ENCODE measurements at regions not wholly inside any gene's neighbourhood (a gene's known extent, or its start where the extent isn't known, plus 50 kb on each side); places are given as distances from the start of the nearest gene placed in this dataset.
"Not testable (repeated sequence)": the region's sequence is repeated elsewhere in the genome, so short reads cannot be mapped to it uniquely, and the experiment has no call there.

GRCh38 chr10:22834471-22834870 is 93.4 kb upstream of the ARMC3 start:
- TF ChIP-seq POLR2A (IDR thresholded peaks at IDR 0.05; ENCODE audit: low read depth, low read length) = no peak
- no peak for FAIRE-seq
- DNase-seq (ENCODE audit: insufficient read length, low spot score) = no peak

- FAIRE-seq (no peak), DNase-seq (ENCODE audit: insufficient read length, low spot score) (no peak)
- TF ChIP-seq POLR2A (IDR thresholded peaks at IDR 0.05; ENCODE audit: low read depth, low read length) = no peak
Measured at GRCh38 chr10:22833781-22834180, 94.1 kb upstream of the ARMC3 start.

GRCh38 chr10:22833353-22833752 is 94.5 kb upstream of the ARMC3 start:
- DNase-seq (ENCODE audit: insufficient read length, low spot score) (no peak), FAIRE-seq (no peak)
- no peak for TF ChIP-seq POLR2A (IDR thresholded peaks at IDR 0.05; ENCODE audit: low read depth, low read length)

- no peak for FAIRE-seq
- no peak for TF ChIP-seq POLR2A (IDR thresholded peaks at IDR 0.05; ENCODE audit: low read depth, low read length)
- no peak for DNase-seq (ENCODE audit: insufficient read length, low spot score)
Measured at GRCh38 chr10:22832851-22833250, 95.0 kb upstream of the ARMC3 start.

DNA sequence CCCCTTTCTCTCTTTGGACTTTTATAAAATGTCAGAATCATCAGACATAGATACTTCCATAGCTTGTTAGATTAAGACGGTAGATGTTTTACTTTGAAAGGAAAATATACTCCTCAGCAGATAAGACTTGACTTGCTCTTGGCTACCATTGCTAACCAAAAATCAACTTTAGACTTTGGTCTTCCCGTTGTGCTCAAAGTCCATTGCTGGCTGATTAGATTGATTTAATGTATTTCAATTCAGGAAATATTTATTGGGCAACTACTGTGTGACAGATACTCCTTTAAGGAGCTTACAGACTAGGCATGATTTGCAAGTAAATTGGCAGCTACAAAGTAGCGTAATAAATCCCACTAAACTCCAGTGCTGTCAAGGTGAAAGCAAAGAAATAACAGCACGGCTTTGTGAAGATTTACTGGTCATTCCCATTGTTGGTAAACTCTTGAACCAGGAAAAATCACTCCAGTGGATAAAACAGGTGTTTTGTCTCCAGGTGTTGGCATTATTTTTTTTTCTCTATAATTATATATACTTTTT is 95.7 kb upstream of the ARMC3 start:
- no peak for FAIRE-seq
- no peak for DNase-seq (ENCODE audit: insufficient read length, low spot score)
- no peak for TF ChIP-seq POLR2A (IDR thresholded peaks at IDR 0.05; ENCODE audit: low read depth, low read length)

DNA sequence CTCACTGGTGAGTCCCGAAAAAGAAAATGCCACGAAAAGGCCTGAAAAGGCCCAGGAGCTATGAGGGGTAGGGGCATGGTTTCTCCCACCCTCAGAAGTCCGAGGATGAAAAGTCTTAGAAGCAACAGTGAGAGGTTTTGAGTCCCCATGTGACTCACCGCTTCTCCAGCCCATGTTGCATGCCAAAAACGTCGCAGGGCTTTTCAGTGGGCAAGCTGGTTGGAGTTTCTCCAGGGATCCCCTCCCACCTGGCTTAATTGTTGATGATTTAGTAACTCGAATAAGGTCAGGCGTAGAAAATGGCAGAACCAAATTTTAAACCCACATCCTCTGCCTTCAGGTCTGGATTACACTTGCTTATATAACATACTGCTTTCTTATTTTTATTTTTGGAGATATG is 96.3 kb upstream of the ARMC3 start:
- DNase-seq (ENCODE audit: insufficient read length, low spot score) (no peak), FAIRE-seq (no peak)
- TF ChIP-seq POLR2A (IDR thresholded peaks at IDR 0.05; ENCODE audit: low read depth, low read length) = no peak

DNA sequence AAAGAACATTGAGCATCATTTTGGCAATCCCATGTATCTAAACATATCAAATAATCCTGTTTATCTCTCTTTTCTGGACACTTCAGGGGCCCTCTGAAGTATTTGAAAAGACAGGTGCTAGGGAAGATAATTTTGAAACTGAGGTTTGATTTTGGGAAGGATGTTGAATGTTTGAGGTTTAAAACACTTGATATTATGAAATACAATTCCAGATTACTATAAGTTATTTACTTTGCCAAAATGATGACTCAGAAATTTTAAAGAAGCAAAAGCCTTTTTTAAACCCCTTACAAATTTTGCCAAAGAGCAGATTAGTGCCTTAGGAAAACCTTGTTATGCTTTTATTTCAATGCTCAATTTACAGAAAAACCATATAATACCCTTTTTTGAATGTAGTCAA is 99.1 kb upstream of the ARMC3 start:
- not testable (repeated sequence) for FAIRE-seq; DNase-seq (ENCODE audit: insufficient read length, low spot score)

GRCh38 chr10:22825841-22826240 is 102.0 kb upstream of the ARMC3 start:
- TF ChIP-seq POLR2A (IDR thresholded peaks at IDR 0.05; ENCODE audit: low read depth, low read length) = no peak
- FAIRE-seq = no peak
- DNase-seq (ENCODE audit: insufficient read length, low spot score) = no peak

DNA sequence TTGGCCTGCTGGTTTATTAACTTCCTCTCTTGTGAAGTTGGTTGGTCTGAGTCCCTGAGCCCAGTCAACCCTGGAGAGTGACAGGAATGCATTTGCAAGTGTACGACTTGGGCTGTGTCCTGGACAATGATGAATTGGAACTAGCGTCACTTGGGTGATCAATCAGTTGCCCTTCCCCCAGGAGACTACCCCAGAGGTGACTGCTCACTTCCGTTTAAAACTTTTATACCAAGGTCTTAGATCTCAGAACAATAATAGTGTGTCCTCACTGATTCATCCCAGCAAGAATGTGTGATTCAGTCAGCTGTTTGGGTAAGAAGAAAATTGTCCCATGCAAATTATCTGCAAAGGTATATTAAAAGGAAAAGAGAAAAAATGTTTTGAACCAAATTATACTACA is 102.9 kb upstream of the ARMC3 start:
- DNase-seq (ENCODE audit: insufficient read length, low spot score) = peak; percentile 40
- FAIRE-seq = peak; percentile 58
- no peak for TF ChIP-seq POLR2A (IDR thresholded peaks at IDR 0.05; ENCODE audit: low read depth, low read length)

- no peak for FAIRE-seq
- DNase-seq (ENCODE audit: insufficient read length, low spot score) = no peak
- TF ChIP-seq POLR2A (IDR thresholded peaks at IDR 0.05; ENCODE audit: low read depth, low read length) = no peak
Measured at GRCh38 chr10:22824520-22824919, 103.3 kb upstream of the ARMC3 start.

GRCh38 chr10:22823109-22823508 is 104.7 kb upstream of the ARMC3 start:
- DNase-seq (ENCODE audit: insufficient read length, low spot score) (peak; percentile 18), FAIRE-seq (peak; percentile 95)
- TF ChIP-seq POLR2A (IDR thresholded peaks at IDR 0.05; ENCODE audit: low read depth, low read length) = no peak

- DNase-seq (ENCODE audit: insufficient read length, low spot score); FAIRE-seq: not testable (repeated sequence)
Measured at GRCh38 chr10:22821921-22822320, 105.9 kb upstream of the ARMC3 start.

- FAIRE-seq (no peak), DNase-seq (ENCODE audit: insufficient read length, low spot score) (no peak)
- no peak for TF ChIP-seq POLR2A (IDR thresholded peaks at IDR 0.05; ENCODE audit: low read depth, low read length)
Measured at GRCh38 chr10:22821501-22821900, 106.4 kb upstream of the ARMC3 start.

DNA sequence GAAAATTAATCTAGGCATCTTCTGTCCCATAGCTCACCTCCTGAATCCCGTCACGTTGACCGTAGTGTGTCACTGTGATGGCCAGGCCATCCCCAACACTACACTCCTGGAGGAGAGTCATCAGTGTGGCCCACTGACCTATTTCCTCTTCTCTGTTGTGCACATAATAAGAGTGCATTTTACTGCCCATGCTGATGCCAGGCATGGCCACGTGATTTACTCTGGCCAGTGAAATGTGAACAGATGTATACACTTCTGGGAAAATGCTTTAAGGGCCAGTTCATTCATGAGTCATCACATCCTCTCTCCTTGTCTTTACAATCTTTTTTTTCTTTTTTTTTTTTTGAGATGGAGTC is 101.9 kb upstream of the PIP4K2A start:
- DNase-seq (ENCODE audit: insufficient read length, low spot score) (peak; percentile 44), FAIRE-seq (peak; percentile 90)

DNA sequence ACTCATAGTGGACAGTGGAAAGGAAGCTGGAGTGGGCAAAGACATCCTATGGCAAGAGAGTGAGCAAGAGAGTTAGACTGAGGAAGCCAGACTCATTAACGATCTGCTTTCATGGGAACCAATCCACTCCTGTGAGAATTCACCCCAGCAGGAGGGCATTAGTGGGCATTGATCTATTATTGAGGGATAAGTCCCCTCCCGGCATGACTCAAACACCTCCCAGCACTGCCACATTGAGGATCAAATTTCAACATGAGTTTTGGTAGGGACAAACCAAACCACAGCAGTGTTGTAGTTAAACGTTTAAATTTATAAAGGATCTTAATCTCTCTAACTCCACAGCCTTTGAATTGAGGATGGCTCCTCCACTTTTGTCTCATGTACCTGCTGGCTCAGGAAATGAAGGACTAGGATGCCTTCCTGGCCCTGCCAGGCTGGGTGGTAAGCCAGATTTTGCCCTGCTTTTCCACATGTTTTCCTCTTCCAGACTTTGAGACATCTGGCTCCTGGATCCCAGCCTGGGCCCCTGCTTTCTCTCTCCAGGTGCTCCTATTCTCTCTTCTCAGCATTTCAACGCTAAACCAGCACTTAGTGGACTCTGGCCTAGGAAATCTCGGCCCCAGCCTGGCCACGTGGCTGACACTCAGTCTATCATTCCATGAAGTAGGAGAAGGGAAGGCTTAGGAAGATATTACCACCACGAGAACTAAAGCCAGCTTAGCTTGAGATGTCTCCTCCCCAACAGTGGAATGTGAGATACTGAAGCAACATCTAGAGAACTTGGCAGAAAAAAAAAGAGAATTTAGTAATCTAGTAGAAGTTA is 96.5 kb upstream of the PIP4K2A start:
- no peak for TF ChIP-seq POLR2A (IDR thresholded peaks at IDR 0.05; ENCODE audit: low read depth, low read length)
- DNase-seq (ENCODE audit: insufficient read length, low spot score) (no peak), FAIRE-seq (no peak)

More for the DNA sequence above, 101.9 kb upstream of the PIP4K2A start:
- no peak for TF ChIP-seq POLR2A (IDR thresholded peaks at IDR 0.05; ENCODE audit: low read depth, low read length)

All from H54 (cell line).